Kidney capillary endothelial cell (primary cell): ENCODE measurements at regions not wholly inside any gene's neighbourhood (a gene's known extent, or its start where the extent isn't known, plus 50 kb on each side); places are given as distances from the start of the nearest gene placed in this dataset.

Source experiments
- DNase-seq: peaks from one replicate; pipeline ENCODE4 v3.0.0-alpha.2; 2018; ENCODE audit warnings: low spot score

GRCh38 chr4:3704669-3705068 lies 61.5 kb upstream of the ADRA2C start:
- DNase-seq = no peak

GRCh38 chr4:3703677-3704521 lies 62.3 kb upstream of the ADRA2C start:
- DNase-seq = no peak

GRCh38 chr4:3703343-3703676 lies 62.9 kb upstream of the ADRA2C start:
- no peak for DNase-seq

- DNase-seq = no peak
Observed at GRCh38 chr4:3702561-3703221, 63.5 kb upstream of the ADRA2C start.

GRCh38 chr4:3701736-3702560 lies 64.2 kb upstream of the ADRA2C start:
- DNase-seq = no peak

- DNase-seq = no peak
Observed at GRCh38 chr4:3701271-3701734, 64.9 kb upstream of the ADRA2C start.

GRCh38 chr4:3700736-3701135 lies 65.4 kb upstream of the ADRA2C start:
- DNase-seq = no peak

GRCh38 chr4:3700223-3700622 lies 66.0 kb upstream of the ADRA2C start:
- no peak for DNase-seq

- no peak for DNase-seq
Observed at GRCh38 chr4:3699678-3700077, 66.5 kb upstream of the ADRA2C start.

- DNase-seq = no peak
Observed at GRCh38 chr4:3699261-3699660, 66.9 kb upstream of the ADRA2C start.

- DNase-seq = no peak
Observed at GRCh38 chr4:3697033-3697432, 69.2 kb upstream of the ADRA2C start.

- DNase-seq = no peak
Observed at GRCh38 chr4:3690551-3691152, 75.5 kb upstream of the ADRA2C start.

- no peak for DNase-seq
Observed at GRCh38 chr4:3689576-3690550, 76.3 kb upstream of the ADRA2C start.

- no peak for DNase-seq
Observed at GRCh38 chr4:3689006-3689405, 77.2 kb upstream of the ADRA2C start.

GRCh38 chr4:3688018-3688998 lies 77.9 kb upstream of the ADRA2C start:
- no peak for DNase-seq

GRCh38 chr4:3687538-3687937 lies 78.6 kb upstream of the ADRA2C start:
- no peak for DNase-seq

- no peak for DNase-seq
Observed at GRCh38 chr4:3686753-3687152, 79.4 kb upstream of the ADRA2C start.

GRCh38 chr4:3685081-3685645 lies 81.0 kb upstream of the ADRA2C start:
- no peak for DNase-seq

GRCh38 chr4:3684546-3684945 lies 81.6 kb upstream of the ADRA2C start:
- no peak for DNase-seq
